ENCODE measurements at regions not wholly inside any gene's neighbourhood (a gene's known extent, or its start where the extent isn't known, plus 50 kb on each side); places are given as distances from the start of the nearest gene placed in this dataset.
"Not testable (repeated sequence)": the region's sequence is repeated elsewhere in the genome, so short reads cannot be mapped to it uniquely, and the experiment has no call there.

DNA sequence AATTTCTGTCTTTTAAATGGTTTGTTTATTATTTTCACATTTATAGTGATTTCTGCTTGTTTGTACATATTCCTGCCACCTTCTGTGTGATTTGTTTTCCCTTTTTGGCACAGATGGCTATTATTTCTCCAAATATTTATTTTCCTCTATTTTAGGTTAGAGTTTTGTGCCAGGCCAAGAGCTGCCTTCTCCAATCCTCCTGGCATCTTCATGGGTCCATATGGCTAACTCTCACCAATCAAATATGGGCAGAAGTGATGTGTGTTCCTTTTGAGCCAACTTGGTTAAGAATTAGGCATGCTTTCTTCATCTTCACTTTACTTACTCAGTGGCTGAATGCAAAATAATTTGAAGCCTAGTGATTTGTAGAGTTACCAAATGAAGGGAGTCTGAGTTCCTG, 697.1 kb upstream of the CELF4 start:
- no peak for DNase-seq

DNA sequence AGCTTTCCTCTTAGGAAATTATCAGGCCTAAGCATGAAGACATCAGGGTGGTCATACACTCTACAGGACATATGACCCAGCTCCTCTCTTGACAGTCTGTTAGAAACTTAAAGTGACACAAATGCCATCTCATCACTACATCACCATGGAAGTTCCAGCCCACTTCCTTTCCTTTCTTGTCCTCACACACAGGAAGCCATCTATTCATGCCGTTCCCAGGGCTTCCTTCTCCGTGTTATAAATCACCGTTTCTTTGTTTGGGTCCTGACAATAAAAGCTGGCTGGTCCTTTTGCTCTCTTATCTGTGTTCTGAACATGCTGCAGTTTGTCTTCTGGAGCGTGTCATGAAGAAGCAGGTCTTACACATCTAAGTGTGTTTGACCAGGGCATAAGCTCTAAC, 692.1 kb upstream of the CELF4 start:
- DNase-seq, result no peak

DNA sequence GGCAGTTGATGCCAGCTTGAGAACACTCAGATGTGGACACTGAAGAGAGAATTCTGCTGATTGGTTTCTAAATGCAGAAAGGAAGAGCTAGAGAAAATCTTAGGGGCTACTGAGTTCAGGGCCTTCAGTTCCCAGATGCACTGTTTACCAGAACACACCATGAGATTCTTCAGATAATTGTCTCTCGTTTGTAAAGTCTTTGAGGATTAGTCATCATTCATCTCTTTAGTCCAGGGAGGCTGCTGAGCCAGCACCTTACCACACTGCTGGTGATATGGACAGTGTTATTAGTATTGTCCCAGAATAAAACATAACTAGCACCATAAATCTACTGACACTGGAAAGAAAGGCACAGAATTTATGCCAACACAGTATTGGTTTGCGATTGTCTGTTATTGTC, 690.8 kb upstream of the CELF4 start:
- no peak for DNase-seq

DNA sequence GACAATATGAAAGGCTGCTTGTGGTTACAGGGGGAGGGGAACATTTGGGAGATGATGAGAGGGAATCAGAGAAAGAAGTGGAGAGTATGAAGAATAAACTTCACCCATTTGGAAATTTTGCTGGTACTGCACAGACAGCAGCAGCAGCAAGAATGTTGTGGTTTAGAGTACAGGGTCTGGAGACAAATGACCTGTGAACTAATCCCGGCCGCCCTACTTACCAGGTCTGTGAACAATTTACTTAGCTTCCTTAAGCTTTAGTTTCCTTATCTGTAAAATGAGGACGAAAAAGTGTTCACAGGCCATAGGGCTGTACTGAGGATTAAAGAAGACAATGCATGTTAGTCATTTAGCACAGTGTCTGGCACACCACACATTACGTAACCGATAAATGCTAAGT, 685.4 kb upstream of the CELF4 start:
- no peak for DNase-seq

DNA sequence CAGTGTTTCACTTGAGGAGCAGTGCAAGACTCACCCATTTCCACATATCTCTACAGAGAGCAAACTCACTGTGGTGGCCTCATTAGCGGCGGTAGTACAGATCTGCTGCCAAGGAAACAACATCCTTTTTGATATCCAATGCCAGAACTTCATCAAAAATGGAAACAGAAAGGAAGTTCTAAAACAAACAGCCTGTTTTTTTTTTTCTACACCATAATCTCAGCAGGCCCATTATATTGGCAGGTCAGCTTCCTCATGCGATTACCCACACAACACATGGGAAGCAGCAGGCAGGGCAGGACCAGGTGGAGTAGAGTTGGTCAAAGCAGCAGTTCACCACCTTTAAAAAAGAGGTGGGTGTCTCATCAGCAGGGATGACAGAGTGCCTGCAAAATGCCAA, 678.9 kb upstream of the CELF4 start:
- no peak for DNase-seq

DNA sequence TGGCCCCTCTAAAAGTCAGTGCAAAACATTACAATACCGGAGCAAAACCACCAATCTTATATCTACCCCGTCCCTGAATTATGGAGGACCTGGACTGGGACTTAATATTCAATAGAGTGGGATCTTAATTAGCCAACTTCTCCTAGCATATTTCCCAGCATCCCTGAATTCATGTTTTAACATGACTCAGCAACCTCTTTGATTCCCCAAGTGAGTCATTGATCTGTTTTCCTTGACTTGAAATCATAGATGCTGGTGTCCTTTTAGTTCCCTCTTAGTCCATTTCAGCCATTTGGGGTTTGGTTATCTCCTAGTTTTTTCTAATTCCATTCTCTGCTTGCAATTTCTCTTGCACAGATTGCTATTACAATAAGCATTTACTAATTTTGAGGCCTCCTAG, 677.7 kb upstream of the CELF4 start:
- no peak for DNase-seq

DNA sequence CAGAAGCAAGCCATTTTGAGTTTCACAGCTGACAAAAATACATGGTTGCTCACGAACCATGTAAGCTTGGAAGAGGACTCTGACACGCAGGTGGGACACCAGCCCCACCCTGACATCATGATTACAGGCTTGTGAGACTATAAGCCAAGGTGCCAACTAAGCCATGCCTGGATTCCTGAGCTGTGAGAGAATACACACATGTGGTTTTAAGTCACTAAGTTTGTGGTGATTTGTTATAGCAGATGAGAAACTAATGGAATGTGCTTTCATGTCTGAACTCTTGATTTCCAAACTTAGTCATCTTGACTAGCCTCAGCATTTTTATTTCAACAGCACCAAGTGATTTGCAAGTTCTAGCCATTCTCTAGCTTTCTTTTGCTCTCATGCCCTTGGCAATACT, 676.1 kb upstream of the CELF4 start:
- no peak for DNase-seq

DNA sequence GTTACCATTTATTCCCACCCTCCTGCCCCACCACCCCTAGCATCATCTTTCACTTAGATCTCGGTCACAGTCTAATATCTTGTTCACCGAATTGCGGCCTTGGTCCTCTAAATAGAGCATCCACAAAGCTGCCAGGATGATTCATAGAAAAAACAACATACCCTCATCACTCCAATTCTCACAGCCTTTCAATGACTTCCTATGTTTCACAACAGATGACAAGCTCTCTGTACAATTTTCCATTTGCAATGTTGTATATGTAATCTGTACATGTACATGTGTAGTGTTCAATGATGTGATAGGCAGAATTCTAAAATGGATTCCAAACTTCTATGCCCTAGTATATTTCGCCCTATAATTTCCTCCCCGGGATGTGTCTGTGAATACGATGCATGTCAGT, 675.6 kb upstream of the CELF4 start:
- DNase-seq, result no peak

DNA sequence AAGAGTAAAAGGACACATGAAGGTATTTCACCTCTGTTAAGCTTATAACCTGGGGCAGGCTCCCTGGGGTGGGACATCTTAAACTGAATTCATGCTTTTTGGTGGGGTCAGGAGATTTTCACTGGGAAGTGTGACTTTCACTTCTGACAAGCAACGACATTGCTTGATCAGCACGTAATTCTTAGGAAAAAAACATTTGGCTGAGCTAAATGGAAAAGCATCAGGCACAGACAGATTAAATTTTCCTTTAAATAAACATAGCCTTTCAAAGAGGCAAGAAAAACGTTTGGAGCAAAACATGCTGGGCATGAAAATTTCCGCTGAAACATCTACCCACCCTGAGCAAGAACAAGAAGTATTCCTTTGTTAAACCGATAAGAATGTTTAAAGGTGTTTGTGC, 674.0 kb upstream of the CELF4 start:
- no peak for DNase-seq

DNA sequence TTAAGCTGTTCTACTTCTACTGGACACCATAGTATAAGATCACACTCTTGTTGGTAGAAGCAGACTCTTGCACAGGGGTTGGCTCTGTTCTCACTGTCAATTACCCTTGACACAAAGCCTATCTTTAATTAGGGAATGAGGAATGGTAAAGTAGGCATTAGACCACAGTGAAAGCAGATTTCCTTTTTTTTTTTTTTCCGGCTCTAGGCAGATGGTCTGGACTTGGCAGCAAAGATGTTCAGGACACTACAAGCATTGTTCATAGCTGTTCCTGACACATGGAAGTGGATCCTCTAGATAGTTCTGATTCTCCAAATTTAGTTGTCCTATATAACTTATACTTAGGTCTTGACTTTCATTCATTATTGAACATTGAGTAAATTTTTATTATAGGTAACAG, 672.2 kb upstream of the CELF4 start:
- no peak for DNase-seq

DNA sequence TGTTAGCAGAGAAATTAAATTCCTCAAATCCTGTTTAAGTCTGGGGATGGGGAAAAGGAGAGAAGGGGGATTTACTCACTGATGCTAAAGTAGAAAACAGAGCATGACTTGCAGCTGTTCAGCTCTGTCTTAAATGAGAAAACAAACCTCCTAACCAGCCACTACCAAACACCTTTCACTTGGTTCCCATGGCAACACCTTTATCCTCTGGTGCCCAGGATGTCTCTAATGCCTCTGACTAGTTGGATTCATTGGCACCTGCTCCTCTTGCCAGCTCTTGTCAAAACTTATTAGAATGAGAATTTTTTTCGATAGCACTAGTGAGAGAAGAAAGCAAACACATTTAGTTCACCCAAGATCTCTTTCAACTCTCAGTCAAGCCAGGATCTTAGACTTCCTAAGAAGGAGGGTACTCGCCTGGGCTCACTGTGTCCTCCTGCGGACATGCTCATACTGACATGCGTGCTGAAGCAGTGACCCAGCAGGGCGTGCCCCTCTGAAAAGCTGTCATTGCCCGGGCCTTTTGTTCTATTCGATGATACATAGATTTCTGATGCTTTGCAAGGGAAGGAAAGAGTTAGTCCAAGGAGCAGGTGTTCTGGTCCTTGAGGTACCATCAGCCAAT, 656.0 kb upstream of the CELF4 start:
- DNase-seq, result no peak

DNA sequence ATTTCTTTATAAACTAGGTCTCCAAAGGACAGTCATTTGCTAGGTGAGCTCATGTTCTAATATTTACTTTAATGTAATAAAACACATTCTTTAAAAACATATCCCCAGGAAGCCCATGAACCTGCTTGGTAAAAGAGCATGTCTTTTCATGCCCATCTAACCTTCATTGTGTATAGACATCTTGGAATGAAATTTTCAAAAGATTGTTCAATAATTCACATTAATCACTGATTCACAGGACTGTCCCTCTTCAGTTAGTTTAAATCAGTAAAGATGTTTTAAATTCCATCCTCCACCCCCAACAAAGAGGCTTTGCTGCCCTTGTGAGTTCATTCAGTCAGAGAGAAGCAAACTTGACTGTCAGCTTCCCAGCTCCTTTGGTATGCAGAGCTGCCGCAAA, 633.4 kb upstream of the CELF4 start:
- no peak for DNase-seq

DNA sequence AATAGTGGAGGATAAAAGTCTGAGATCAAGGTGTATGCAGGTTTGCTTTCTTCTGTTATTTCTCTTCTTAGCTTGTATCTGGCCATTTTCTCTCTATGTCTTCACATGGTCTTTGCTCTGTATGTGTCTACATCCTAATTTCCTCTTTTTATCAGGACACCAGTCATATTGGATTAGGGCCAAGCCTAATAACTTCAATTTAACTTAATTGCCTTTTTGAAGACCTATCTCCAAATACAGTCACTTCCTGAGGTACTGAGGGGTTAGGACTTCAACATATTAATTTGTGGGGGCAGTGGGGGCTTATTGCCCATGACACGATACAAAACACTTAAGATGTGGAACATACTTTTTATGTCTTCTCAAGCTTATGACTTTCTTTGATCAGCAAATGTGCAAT, 632.9 kb upstream of the CELF4 start:
- DNase-seq, result no peak

DNA sequence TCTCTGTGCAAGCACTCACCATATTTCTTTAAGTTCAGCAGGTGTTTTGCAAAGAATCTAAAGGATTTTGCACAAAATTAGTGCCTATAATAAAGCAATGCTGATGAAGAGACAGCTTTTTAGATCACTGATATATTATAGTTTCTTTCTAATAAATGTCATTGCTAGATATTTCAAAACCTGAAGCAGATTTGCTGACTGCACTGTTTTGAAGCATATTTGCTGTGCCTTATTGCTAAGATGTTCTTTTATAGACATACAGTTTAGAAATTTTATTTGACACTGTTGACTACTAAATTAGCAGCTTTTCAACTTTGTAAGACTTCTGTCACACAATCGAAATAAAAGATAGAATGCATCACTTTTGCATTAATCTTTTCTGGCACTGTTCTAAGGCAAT, 620.9 kb upstream of the CELF4 start:
- DNase-seq, result no peak

DNA sequence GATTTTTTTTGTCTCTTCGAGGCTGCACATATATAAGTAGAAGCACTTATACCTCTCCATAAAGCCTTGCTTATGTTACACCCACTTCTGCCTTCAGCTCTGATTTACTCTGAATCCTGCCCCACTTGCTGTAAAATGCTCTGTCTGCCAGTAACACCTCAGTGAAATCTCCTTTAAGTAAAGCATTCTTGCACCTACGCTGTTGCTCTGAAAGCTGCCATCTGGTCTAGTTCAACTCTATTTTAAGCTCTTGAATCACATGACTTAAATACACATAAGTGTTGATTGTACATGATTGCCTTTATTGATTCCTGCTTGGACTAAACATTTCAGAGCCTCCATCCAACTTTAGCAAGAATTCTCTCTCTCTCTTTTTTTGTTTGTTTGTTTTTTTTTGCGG, 609.0 kb upstream of the CELF4 start:
- DNase-seq, result no peak

DNA sequence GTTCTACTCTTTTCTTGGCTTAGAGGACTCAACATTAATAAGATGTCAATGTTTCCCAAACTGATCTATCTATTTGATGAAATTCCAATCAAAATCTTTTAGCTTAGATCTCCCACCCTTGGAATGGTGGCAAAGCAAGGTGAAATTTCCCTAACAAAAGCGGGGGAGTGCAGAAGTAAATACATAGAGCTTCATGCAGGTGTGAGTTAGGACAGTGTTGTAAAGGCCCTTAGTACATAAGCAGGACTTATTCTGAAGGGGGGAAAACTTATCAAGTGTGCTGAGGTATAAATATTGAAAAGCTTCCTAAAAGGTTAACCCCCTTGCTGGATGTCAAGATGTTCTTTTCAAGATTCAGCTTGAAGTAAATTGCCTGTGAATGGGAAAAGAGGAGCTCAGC, 608.6 kb upstream of the CELF4 start:
- no peak for DNase-seq

DNA sequence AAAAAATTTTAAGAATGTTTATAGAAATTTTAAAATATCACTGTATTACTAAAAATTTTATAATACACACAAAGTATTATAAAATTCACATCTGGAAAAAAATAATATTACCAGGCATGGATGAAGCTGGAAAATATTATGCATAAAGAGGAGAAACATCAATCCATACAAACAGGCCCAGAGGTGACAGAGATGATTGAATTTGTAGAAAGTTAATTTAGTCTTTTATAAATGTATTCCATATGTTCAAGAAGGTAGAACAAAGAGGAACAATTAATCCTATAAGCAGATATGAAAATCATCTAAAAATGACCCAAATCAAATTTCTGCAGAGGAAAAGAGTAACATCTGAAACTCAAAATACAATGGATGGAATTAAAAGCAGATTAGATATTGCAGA, 605.2 kb upstream of the CELF4 start:
- no peak for DNase-seq

DNA sequence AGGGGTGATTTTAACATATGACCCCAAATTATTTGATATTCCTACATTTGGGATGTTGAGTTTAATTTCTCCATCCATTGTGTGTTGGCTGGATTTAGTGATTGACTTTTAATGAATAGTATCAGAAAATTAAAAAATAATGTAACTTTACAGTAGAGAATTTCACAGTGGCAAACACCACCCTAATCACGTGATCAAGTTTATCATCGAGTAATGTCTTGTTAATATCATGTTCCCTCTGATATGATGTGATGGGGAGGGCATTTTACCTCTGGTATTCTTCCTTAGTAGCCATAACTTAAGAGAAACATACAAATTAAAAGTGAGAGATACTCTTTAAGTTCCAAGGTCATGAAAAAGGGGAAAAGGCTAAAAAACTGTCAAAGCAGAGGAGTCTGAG, 602.0 kb upstream of the CELF4 start:
- DNase-seq, result no peak

DNA sequence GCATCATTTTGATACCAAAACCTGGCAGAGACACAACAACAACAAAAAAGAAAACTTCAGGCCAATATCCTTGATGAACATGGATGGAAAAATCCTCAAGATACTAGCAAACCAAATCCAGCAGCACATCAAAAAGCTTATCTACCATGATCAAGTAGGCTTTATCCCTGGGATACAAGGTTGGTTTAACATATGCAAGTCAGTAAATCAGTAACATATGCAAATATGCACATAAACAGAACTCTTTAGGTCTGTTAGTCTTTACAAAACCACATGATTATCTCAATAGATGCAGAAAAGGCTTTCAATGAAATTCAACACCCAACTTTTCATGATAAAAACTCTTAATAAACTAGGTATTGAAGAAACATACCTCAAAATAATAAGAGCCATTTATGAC, 587.5 kb upstream of the CELF4 start:
- DNase-seq, result not testable (repeated sequence)

DNA sequence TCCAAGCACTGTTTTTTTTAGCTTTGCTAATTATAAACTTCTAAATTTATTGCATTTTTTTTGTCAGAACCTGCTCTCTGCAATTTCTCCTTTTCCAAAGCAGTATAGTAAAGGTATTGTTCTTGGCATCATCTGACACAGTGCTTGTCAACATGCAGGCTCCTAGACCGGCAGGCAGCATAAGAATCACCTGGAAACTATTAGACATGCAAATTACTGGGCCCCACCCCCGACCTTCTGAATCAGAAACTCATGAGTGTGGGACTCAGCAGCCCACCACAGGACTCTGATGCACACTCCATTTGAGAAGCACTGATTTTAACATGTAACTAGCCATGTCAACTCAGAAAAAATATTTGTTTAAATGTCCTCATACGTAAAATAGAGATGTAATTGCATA, 551.1 kb upstream of the CELF4 start:
- no peak for DNase-seq

DNA sequence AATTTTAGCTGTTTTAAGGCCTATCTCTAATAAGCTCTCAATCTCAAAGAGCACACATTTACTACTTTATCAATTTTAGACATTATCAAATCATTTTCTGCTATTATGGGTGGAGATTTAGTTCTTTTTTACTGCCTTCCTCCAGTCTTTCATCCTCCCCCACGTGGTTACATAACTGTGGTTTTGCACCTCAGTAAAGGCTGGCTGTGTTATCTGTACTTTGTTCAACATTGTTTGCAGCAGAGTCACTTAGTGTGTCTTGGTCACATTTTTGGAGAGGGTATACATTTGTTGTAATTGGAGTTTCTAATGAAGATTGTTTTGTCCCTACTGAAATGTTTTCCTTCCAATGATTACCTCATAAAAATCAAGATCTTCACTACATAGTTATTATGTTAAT, 549.6 kb upstream of the CELF4 start:
- DNase-seq, result no peak

DNA sequence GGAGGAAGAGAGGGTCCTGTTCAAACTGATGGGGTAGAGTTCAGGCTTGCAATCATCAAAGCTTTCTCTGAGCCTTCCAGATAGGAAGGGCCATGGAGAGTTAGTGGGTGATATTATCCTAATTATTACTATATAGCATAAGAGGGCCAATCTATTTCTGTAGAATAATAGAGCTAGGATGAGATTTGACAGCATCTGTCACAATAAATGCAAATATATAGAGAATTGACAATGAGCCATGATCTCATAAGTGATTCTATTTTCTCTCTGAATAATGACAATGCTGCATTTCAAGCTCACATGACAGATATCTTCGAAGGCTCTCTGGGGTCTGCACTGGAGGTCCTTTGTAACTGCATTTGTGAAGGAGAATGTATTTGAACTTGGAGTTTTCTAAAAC, 521.9 kb upstream of the CELF4 start:
- DNase-seq, result no peak

DNA sequence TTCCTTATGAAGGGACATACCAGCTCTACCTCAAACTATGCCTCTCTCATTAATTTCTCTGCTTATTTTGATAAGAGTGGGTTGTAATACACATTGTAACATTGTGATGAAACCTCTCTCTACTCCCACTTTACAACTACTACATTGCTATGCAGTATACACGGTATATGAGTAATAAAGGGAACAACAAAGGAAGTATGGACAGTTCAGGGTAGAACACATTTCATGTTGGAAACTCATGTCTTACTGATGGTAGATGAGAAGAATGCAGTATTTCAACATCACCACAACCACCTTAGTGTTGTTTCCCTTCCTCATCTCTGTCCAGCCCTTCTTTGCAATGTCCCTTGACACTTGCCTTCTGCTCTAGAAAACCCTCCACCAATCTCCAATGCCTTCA, 515.9 kb upstream of the CELF4 start:
- DNase-seq, result no peak

DNA sequence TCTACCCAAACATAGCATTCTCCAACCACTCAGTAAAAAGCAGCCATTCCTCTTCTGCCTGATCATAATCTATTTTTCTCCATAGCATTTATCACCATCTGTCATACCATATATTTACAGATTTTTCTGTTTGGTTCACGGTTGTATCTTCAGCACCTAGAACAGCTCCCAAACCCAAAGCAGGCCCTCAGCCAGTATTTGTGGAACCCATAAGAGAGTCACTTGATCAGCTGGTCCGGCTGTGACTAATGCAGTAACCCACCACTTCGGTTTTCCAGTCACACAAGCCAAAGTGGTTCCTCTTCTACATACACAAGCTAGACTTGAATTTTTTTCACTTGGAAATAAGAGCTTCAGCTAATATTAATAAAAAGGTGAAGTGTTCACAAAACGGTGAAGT, 511.6 kb upstream of the CELF4 start:
- no peak for DNase-seq

DNA sequence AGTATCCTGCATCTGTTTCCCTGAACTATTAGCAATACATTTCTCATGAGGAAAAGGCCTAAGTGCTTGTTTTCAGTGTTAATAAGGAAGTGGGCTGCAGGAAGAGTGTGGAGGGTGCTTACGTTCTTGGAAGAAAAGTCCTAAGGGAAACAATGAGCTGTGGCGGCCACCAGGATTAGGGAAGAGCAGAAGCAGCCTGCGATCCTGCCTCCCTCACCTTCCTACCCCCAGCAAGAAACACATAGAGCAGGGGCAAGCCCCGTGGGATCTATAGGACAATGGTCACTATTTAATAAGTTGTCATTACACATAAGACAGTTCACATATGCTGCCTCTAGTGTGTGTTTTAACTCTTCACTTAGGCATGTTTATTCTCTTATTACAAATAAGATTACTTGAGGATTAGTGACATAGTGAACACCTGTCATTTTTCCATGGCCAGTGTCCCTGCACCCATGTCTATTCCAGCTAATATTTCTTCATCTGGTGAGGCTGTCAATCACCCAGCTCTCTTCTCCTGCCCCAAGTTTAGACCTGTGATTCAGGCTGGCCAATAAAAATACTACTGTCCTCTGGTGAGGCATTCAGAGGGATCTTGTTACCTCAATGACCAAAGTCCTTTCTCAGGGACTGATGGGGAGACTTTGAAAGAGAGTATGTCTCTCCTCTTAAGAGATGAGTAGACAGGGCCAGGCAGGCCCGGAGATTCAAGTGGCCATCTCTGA, 510.9 kb upstream of the CELF4 start:
- DNase-seq, result no peak
